K562 (cell line): ENCODE measurements at regions not wholly inside any gene's neighbourhood (a gene's known extent, or its start where the extent isn't known, plus 50 kb on each side); places are given as distances from the start of the nearest gene placed in this dataset.

ENCODE experiments used
- ATAC-seq: fragments of 200-7000 bp; cut with Tn5 transposase; 3 replicates; pipeline ENCODE4 v1.9.1; 2020; ENCODE audit warnings: moderate library complexity
- BruUV-seq: library from RNA; stranded (reverse); fragments of 400-500 nt; replicated peaks from 2 replicates; lab custom pipeline; 2021; lab: Mats Ljungman, UMichigan
- CTCF ChIA-PET: fragments of 300-600 bp; formaldehyde crosslinking; extraction: SDS; loops from one replicate; lab custom pipeline; 2021; ENCODE audit warnings: low intra/inter-chr PET ratio; lab: Yijun Ruan, JAX
- POLR2A ChIA-PET: fragments of 300-600, 350-650 bp; sonication (Branson Sonifier 250); formaldehyde crosslinking; extraction: SDS; loops from one replicate; lab custom pipeline; 2021; ENCODE audit warnings: antibody characterized with exemption, inconsistent platforms; lab: Yijun Ruan, JAX
- DNase-seq, 4 experiments: peaks; one replicate each; pipeline versions ENCODE4 v3.0.0 to v3.0.0-alpha.2; 2011 to 2018; ENCODE audit warnings: low spot score in 3 of 4, mixed read lengths in 3 of 4; ENCODE audit errors: extremely low read depth in 1 of 4
- FAIRE-seq: peaks from 2 replicates; lab custom pipeline; 2011; peaks lifted over from hg19 to GRCh38; lab: Jason Lieb, UNC
- H2AFZ ChIP-seq: 2 replicates; pipeline ENCODE4 v1.6.0; 2011; ENCODE audit warnings: low read depth, low read length, control low read depth, inconsistent platforms
- H3K27ac ChIP-seq: fragments of 200-600 bp; 3 replicates; pipeline ENCODE4 v1.8.0; 2011; ENCODE audit warnings: low read depth, mild to moderate bottlenecking, control low read depth, inconsistent platforms, low read length, moderate library complexity, mixed read lengths; ENCODE audit errors: extremely low read depth
- H3K27me3 ChIP-seq, 2 experiments: fragments of 300-600 bp in 1 of 2; 2 replicates in 1 of 2; 3 replicates in 1 of 2; pipeline versions ENCODE4 v1.6.0 to v1.8.0; 2011; ENCODE audit warnings: inconsistent platforms in 2 of 2, low read length in 2 of 2, mild to moderate bottlenecking in 1 of 2, mixed read lengths in 1 of 2, moderate library complexity in 1 of 2; ENCODE audit not compliant: control insufficient read depth in 2 of 2, insufficient read depth in 2 of 2
- H3K36me3 ChIP-seq: fragments of 300-600 bp; 3 replicates; pipeline ENCODE4 v1.8.0; 2011; ENCODE audit warnings: mild to moderate bottlenecking, low read length, inconsistent platforms; ENCODE audit not compliant: control insufficient read depth, insufficient read depth
- H3K4me1 ChIP-seq, 2 experiments: fragments of 200-600 bp in 1 of 2; replicated peaks in 1 of 2; 2 replicates in 1 of 2; 3 replicates in 1 of 2; pipeline versions ENCODE4 v1.5.1 to v1.8.0; 2011; ENCODE audit warnings: inconsistent platforms in 2 of 2, low read length in 2 of 2, mild to moderate bottlenecking in 1 of 2, mixed read lengths in 1 of 2, moderate library complexity in 1 of 2; ENCODE audit not compliant: control insufficient read depth in 2 of 2, insufficient read depth in 2 of 2
- H3K4me2 ChIP-seq: 2 replicates; pipeline ENCODE4 v1.6.1; 2011; ENCODE audit warnings: low read length, control low read depth, inconsistent platforms, mixed read lengths; ENCODE audit not compliant: insufficient read depth
- H3K4me3 ChIP-seq: fragments of 200-600 bp; sonication (generic), shearing (Covaris generic); 2 replicates; pipeline ENCODE4 v1.5.1; 2016; ENCODE audit warnings: control low read depth, inconsistent platforms
- H3K79me2 ChIP-seq: fragments of 200-600 bp; 3 replicates; pipeline ENCODE4 v1.8.0; 2011; ENCODE audit warnings: low read length, inconsistent platforms; ENCODE audit not compliant: control insufficient read depth, insufficient read depth
- H3K9ac ChIP-seq, 2 experiments: 2 replicates each; pipeline versions ENCODE4 v1.6.0 to v1.6.1; 2011; ENCODE audit warnings: low read depth in 2 of 2, low read length in 2 of 2, control low read depth in 1 of 2, inconsistent platforms in 1 of 2, mild to moderate bottlenecking in 1 of 2, mixed read lengths in 1 of 2; ENCODE audit not compliant: insufficient read depth in 1 of 2
- H3K9me1 ChIP-seq: one replicate; pipeline ENCODE4 v1.6.0; 2011; ENCODE audit warnings: inconsistent platforms, mild to moderate bottlenecking, low read length, moderate library complexity; ENCODE audit not compliant: control insufficient read depth, insufficient read depth
- H3K9me3 ChIP-seq: replicated peaks from 2 replicates; pipeline ENCODE4 v1.5.1; 2011; ENCODE audit warnings: low read depth, low read length, inconsistent platforms; ENCODE audit not compliant: control insufficient read depth, insufficient read depth
- H4K20me1 ChIP-seq: replicated peaks from 2 replicates; pipeline ENCODE4 v1.6.1; 2011; ENCODE audit warnings: low read length, inconsistent platforms, mixed read lengths; ENCODE audit not compliant: control insufficient read depth, insufficient read depth
- CBX5 ChIP-seq: IDR thresholded peaks from 2 replicates; pipeline ENCODE4 v1.6.1; 2014; ENCODE audit warnings: low read depth, borderline replicate concordance
- EHMT2 ChIP-seq: fragments of 450-650 bp; IDR thresholded peaks from 2 replicates; pipeline ENCODE4 v1.6.1; 2018; ENCODE audit warnings: antibody characterized with exemption
- ELF4 ChIP-seq: fragments of 450-650 bp; formaldehyde crosslinking; IDR thresholded peaks from 2 replicates; pipeline ENCODE4 v1.4.0; 2022; ENCODE audit warnings: missing genetic modification characterization
- ETV5 ChIP-seq: sonication (generic); formaldehyde crosslinking; IDR thresholded peaks from 2 replicates; pipeline ENCODE4 v1.4.0; 2020; ENCODE audit warnings: low read depth, mild to moderate bottlenecking, missing genetic modification reagents
- JUN ChIP-seq, 2 experiments: sonication (generic) in 1 of 2; formaldehyde crosslinking in 1 of 2; IDR thresholded peaks; 2 replicates each; pipeline versions ENCODE4 v1.6.1 to v1.8.0; 2012 to 2022; ENCODE audit warnings: borderline replicate concordance in 2 of 2, mild to moderate bottlenecking in 2 of 2, improper control_type of control experiment in 1 of 2, low read depth in 1 of 2, low read length in 1 of 2, missing genetic modification reagents in 1 of 2
- NR4A1 ChIP-seq, 2 experiments: fragments of 250-450 bp in 1 of 2; fragments of 450-650 bp in 1 of 2; sonication (Bioruptor Pico) in 1 of 2; IDR thresholded peaks; 2 replicates each; pipeline versions ENCODE4 v1.4.0 to v1.6.1; 2016 to 2020; ENCODE audit warnings: mild to moderate bottlenecking in 2 of 2, missing compliant biosample characterization in 1 of 2, missing genetic modification characterization in 1 of 2, moderate library complexity in 1 of 2
- PRMT5 ChIP-seq: sonication (generic); formaldehyde crosslinking; IDR thresholded peaks from 2 replicates; pipeline ENCODE4 v1.5.0; 2020; ENCODE audit warnings: missing genetic modification reagents
- SMAD4 ChIP-seq: fragments of 250-450 bp; sonication (Bioruptor Pico); conservative IDR thresholded peaks from 2 replicates; pipeline ENCODE4 v1.8.0; 2021; ENCODE audit warnings: inconsistent platforms, mild to moderate bottlenecking, moderate library complexity
- TCF3 ChIP-seq: sonication (generic); formaldehyde crosslinking; IDR thresholded peaks from 2 replicates; pipeline ENCODE4 v1.4.0; 2020; ENCODE audit warnings: mild to moderate bottlenecking, missing genetic modification reagents
- ZNF143 ChIP-seq: sonication (generic); formaldehyde crosslinking; IDR thresholded peaks from 2 replicates; pipeline ENCODE4 v1.9.0; 2022; ENCODE audit warnings: mild to moderate bottlenecking, missing genetic modification reagents
- WGBS: fragments of 100-300 bp; shearing (Covaris generic); methylation state at CpG from one replicate; pipeline ENCODE4 v1.1.6; 2016; ENCODE audit warnings: low coverage, mixed read lengths; ENCODE audit not compliant: insufficient coverage; ENCODE audit errors: missing lambda C conversion rate; 5-methylcytosine and 5-hydroxymethylcytosine counted together
- in situ Hi-C: fragments of 300-500 bp; cut with MboI; formaldehyde crosslinking; loops from 4 replicates; pipeline ENCODE4 v1.15.0; 2018; ENCODE audit warnings: inconsistent platforms, mixed read lengths
- intact Hi-C: fragments of 100-400 bp; cut with micrococcal nuclease; formaldehyde crosslinking; loops from 2 replicates; pipeline ENCODE4 v1.14.2; 2022
- TF ChIP-seq, protein P1 (sequence below): sonication (generic); formaldehyde crosslinking; IDR thresholded peaks from 2 replicates; pipeline ENCODE4 v1.8.0; 2023; ENCODE audit warnings: missing genetic modification reagents, mild to moderate bottlenecking, borderline replicate concordance
- TF ChIP-seq, protein P2 (sequence below): fragments of 250-450 bp; sonication (Bioruptor Pico); IDR thresholded peaks from 2 replicates; pipeline ENCODE4 v1.5.0; 2020; ENCODE audit warnings: mild to moderate bottlenecking
- TF ChIP-seq, protein P3 (sequence below), 3 experiments: IDR thresholded peaks in 2 of 3; conservative IDR thresholded peaks in 1 of 3; 2 replicates each; pipeline ENCODE4 v1.5.1; 2011 to 2012; ENCODE audit warnings: low read length in 3 of 3, mild to moderate bottlenecking in 3 of 3, control low read depth in 2 of 3, improper control_type of control experiment in 1 of 3, inconsistent platforms in 1 of 3, low read depth in 1 of 3, mixed read lengths in 1 of 3, moderate library complexity in 1 of 3; ENCODE audit not compliant: insufficient read depth in 2 of 3

DNA sequence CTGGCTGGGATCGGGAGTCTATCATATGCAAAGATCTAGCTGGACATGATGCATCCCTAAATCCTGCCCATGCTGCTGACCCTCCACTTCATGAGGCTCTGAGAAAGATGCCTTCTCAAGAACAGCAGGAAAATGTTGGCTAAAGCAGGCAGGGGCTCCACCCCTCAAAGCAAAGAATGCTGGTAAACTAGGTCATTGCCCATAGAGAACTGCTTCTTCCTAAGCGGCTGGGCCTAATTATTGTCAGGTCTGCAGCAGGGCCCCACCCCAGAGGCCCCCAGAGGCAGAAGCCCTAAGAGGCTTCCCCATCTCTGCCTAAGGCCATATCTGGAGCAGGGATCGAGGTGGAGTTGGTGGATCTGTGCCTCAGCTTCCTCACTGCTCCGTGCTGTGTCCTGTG, 447.4 kb upstream of the PROK2 start:
- intact Hi-C loops (no loop called here), in situ Hi-C loops (no loop called here)
- H3K9me1 ChIP-seq, result no peaks in the 10 kb centered on the region
- ChIA-PET CTCF (no interaction called here), POLR2A (no interaction called here)
- no peak for DNase-seq
- H2AFZ ChIP-seq, result peak overlapping the region; percentile 53; the same call in 1 of the 2 replicates
- H3K9me3 ChIP-seq, result no peaks in the 10 kb centered on the region
- peaks cover 0 to 15% of the 10 kb centered on the region in 2 experiments; a peak in 3 of 5 replicates for H3K4me1 ChIP-seq
- peak overlapping the region; percentile 18; the same call in 1 of the 2 replicates for H3K4me2 ChIP-seq
- no peaks in the 10 kb centered on the region for H3K36me3 ChIP-seq
- no peak overlapping the region for H3K9ac ChIP-seq
- no peak for FAIRE-seq
- no peak overlapping the region for H3K27ac ChIP-seq
- no peaks in the 10 kb centered on the region for H3K27me3 ChIP-seq
- 48% methylated on average over 3 of the region's 4 CpGs for WGBS
- H3K4me3 ChIP-seq, result no peak overlapping the region
- BruUV-seq, result no TSS peak
- ATAC-seq, result no peak; the same call in 2 of the 3 replicates
- no peaks in the 10 kb centered on the region for H4K20me1 ChIP-seq
- H3K79me2 ChIP-seq, result no peaks in the 10 kb centered on the region
- TF ChIP-seq, protein P1, sequence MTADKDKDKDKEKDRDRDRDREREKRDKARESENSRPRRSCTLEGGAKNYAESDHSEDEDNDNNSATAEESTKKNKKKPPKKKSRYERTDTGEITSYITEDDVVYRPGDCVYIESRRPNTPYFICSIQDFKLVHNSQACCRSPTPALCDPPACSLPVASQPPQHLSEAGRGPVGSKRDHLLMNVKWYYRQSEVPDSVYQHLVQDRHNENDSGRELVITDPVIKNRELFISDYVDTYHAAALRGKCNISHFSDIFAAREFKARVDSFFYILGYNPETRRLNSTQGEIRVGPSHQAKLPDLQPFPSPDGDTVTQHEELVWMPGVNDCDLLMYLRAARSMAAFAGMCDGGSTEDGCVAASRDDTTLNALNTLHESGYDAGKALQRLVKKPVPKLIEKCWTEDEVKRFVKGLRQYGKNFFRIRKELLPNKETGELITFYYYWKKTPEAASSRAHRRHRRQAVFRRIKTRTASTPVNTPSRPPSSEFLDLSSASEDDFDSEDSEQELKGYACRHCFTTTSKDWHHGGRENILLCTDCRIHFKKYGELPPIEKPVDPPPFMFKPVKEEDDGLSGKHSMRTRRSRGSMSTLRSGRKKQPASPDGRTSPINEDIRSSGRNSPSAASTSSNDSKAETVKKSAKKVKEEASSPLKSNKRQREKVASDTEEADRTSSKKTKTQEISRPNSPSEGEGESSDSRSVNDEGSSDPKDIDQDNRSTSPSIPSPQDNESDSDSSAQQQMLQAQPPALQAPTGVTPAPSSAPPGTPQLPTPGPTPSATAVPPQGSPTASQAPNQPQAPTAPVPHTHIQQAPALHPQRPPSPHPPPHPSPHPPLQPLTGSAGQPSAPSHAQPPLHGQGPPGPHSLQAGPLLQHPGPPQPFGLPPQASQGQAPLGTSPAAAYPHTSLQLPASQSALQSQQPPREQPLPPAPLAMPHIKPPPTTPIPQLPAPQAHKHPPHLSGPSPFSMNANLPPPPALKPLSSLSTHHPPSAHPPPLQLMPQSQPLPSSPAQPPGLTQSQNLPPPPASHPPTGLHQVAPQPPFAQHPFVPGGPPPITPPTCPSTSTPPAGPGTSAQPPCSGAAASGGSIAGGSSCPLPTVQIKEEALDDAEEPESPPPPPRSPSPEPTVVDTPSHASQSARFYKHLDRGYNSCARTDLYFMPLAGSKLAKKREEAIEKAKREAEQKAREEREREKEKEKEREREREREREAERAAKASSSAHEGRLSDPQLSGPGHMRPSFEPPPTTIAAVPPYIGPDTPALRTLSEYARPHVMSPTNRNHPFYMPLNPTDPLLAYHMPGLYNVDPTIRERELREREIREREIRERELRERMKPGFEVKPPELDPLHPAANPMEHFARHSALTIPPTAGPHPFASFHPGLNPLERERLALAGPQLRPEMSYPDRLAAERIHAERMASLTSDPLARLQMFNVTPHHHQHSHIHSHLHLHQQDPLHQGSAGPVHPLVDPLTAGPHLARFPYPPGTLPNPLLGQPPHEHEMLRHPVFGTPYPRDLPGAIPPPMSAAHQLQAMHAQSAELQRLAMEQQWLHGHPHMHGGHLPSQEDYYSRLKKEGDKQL (CRISPR knock-in tag), result no peak
- TF ChIP-seq JUN (IDR thresholded peaks at IDR 0.05; ENCODE audit: borderline replicate concordance, low read depth, low read length) (no peak), JUN (CRISPR knock-in tag; IDR thresholded peaks at IDR 0.05; ENCODE audit: borderline replicate concordance) (no peak), EHMT2 (no peak), CBX5 (no peak), ZNF143 (no peak), ETV5 (CRISPR knock-in tag) (no peak), PRMT5 (CRISPR knock-in tag) (no peak), ELF4 (no peak), TCF3 (CRISPR knock-in tag) (no peak), NR4A1 (CRISPR knock-in tag; IDR thresholded peaks at IDR 0.05) (no peak), NR4A1 (tag; IDR thresholded peaks at IDR 0.05) (no peak), SMAD4 (CRISPR knock-in tag) (no peak)
- TF ChIP-seq, protein P2, sequence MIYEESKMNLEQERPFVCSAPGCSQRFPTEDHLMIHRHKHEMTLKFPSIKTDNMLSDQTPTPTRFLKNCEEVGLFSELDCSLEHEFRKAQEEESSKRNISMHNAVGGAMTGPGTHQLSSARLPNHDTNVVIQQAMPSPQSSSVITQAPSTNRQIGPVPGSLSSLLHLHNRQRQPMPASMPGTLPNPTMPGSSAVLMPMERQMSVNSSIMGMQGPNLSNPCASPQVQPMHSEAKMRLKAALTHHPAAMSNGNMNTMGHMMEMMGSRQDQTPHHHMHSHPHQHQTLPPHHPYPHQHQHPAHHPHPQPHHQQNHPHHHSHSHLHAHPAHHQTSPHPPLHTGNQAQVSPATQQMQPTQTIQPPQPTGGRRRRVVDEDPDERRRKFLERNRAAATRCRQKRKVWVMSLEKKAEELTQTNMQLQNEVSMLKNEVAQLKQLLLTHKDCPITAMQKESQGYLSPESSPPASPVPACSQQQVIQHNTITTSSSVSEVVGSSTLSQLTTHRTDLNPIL (CRISPR knock-in tag), result no peak
- TF ChIP-seq, protein P3, sequence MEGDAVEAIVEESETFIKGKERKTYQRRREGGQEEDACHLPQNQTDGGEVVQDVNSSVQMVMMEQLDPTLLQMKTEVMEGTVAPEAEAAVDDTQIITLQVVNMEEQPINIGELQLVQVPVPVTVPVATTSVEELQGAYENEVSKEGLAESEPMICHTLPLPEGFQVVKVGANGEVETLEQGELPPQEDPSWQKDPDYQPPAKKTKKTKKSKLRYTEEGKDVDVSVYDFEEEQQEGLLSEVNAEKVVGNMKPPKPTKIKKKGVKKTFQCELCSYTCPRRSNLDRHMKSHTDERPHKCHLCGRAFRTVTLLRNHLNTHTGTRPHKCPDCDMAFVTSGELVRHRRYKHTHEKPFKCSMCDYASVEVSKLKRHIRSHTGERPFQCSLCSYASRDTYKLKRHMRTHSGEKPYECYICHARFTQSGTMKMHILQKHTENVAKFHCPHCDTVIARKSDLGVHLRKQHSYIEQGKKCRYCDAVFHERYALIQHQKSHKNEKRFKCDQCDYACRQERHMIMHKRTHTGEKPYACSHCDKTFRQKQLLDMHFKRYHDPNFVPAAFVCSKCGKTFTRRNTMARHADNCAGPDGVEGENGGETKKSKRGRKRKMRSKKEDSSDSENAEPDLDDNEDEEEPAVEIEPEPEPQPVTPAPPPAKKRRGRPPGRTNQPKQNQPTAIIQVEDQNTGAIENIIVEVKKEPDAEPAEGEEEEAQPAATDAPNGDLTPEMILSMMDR (IDR thresholded peaks at IDR 0.05 in 2 of 3, conservative IDR thresholded peaks at IDR 0.05 in 1 of 3; ENCODE audit: insufficient read depth in 2 of 3, low read depth in 1 of 3, low read length in 3 of 3), result no peak
